ENCODE measurements at regions not wholly inside any gene's neighbourhood (a gene's known extent, or its start where the extent isn't known, plus 50 kb on each side); places are given as distances from the start of the nearest gene placed in this dataset.

GRCh38 chr4:104868533-104868932 lies 278.1 kb upstream of the TET2 start:
- TF ChIP-seq, protein P1, sequence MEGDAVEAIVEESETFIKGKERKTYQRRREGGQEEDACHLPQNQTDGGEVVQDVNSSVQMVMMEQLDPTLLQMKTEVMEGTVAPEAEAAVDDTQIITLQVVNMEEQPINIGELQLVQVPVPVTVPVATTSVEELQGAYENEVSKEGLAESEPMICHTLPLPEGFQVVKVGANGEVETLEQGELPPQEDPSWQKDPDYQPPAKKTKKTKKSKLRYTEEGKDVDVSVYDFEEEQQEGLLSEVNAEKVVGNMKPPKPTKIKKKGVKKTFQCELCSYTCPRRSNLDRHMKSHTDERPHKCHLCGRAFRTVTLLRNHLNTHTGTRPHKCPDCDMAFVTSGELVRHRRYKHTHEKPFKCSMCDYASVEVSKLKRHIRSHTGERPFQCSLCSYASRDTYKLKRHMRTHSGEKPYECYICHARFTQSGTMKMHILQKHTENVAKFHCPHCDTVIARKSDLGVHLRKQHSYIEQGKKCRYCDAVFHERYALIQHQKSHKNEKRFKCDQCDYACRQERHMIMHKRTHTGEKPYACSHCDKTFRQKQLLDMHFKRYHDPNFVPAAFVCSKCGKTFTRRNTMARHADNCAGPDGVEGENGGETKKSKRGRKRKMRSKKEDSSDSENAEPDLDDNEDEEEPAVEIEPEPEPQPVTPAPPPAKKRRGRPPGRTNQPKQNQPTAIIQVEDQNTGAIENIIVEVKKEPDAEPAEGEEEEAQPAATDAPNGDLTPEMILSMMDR (conservative IDR thresholded peaks at IDR 0.05; ENCODE audit: low read depth in 2 of 2) = no peak
- TF ChIP-seq POLR2AphosphoS5 (IDR thresholded peaks at IDR 0.05; ENCODE audit: low read depth) (no peak), EZH2phosphoT487 (IDR thresholded peaks at IDR 0.05; ENCODE audit: unreplicated experiment) (no peak), EZH2 (IDR thresholded peaks at IDR 0.05; ENCODE audit: low read depth, unreplicated experiment) (no peak), JUNB (IDR thresholded peaks at IDR 0.05; ENCODE audit: unreplicated experiment) (no peak), CREB1 (CRISPR knock-in tag; IDR thresholded peaks at IDR 0.05; ENCODE audit: low read depth) (no peak)
- TF ChIP-seq, protein P2, sequence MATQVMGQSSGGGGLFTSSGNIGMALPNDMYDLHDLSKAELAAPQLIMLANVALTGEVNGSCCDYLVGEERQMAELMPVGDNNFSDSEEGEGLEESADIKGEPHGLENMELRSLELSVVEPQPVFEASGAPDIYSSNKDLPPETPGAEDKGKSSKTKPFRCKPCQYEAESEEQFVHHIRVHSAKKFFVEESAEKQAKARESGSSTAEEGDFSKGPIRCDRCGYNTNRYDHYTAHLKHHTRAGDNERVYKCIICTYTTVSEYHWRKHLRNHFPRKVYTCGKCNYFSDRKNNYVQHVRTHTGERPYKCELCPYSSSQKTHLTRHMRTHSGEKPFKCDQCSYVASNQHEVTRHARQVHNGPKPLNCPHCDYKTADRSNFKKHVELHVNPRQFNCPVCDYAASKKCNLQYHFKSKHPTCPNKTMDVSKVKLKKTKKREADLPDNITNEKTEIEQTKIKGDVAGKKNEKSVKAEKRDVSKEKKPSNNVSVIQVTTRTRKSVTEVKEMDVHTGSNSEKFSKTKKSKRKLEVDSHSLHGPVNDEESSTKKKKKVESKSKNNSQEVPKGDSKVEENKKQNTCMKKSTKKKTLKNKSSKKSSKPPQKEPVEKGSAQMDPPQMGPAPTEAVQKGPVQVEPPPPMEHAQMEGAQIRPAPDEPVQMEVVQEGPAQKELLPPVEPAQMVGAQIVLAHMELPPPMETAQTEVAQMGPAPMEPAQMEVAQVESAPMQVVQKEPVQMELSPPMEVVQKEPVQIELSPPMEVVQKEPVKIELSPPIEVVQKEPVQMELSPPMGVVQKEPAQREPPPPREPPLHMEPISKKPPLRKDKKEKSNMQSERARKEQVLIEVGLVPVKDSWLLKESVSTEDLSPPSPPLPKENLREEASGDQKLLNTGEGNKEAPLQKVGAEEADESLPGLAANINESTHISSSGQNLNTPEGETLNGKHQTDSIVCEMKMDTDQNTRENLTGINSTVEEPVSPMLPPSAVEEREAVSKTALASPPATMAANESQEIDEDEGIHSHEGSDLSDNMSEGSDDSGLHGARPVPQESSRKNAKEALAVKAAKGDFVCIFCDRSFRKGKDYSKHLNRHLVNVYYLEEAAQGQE (IDR thresholded peaks at IDR 0.05; ENCODE audit: unreplicated experiment) = no peak
